ENCODE measurements at regions not wholly inside any gene's neighbourhood (a gene's known extent, or its start where the extent isn't known, plus 50 kb on each side); places are given as distances from the start of the nearest gene placed in this dataset.

DNA sequence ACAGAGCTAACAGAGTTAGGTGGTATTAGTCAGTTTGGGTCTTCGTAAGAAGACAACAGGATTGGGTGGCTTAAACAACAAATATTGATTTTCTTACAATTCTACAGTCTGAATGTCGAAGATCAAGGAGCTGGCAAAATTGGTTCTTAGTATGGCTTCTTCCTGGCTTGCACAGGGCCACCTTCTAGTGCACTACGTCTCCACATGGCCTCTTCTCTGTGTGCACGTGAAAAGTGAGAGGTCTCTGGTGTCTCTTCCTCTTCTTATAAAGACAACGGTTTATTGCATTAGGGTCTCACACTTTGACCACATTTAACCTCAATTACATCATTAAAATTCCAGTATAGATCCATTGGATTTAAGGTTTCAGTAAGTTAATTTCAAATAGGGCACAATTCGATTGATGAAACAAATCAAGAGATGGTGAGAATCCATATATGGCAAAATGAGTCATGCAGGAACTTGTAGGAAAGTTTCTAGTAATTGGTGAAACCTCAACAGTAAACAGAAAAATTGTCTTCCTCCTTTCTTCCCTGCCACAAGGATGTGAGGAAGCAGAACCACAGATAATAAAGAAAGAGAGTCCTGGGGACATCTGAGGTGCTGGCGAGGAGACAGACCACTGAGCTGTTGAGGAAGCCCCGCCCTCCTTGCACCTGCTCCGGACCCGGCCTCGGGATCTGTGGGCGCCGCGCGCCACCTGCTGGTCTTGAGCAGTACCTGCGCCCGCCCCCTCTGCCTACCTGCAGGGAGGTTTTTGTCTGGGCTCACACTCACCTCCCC, 846.7 kb downstream of the TMEM121 start:
- TF ChIP-seq, protein P1, sequence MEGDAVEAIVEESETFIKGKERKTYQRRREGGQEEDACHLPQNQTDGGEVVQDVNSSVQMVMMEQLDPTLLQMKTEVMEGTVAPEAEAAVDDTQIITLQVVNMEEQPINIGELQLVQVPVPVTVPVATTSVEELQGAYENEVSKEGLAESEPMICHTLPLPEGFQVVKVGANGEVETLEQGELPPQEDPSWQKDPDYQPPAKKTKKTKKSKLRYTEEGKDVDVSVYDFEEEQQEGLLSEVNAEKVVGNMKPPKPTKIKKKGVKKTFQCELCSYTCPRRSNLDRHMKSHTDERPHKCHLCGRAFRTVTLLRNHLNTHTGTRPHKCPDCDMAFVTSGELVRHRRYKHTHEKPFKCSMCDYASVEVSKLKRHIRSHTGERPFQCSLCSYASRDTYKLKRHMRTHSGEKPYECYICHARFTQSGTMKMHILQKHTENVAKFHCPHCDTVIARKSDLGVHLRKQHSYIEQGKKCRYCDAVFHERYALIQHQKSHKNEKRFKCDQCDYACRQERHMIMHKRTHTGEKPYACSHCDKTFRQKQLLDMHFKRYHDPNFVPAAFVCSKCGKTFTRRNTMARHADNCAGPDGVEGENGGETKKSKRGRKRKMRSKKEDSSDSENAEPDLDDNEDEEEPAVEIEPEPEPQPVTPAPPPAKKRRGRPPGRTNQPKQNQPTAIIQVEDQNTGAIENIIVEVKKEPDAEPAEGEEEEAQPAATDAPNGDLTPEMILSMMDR (conservative IDR thresholded peaks at IDR 0.05; ENCODE audit: low read depth in 2 of 2) = peak; percentile 45 to 46
- TF ChIP-seq POLR2AphosphoS5 (IDR thresholded peaks at IDR 0.05; ENCODE audit: low read depth) = no peak
